ENCODE measurements at regions not wholly inside any gene's neighbourhood (a gene's known extent, or its start where the extent isn't known, plus 50 kb on each side); places are given as distances from the start of the nearest gene placed in this dataset.
A peak's percentile ranks its signal among the peaks of the same experiment; 100 is the strongest.

- DNase-seq (ENCODE audit: low read depth) = no peak
Observed at GRCh38 chr1:82279241-82279640, 478.5 kb downstream of the ADGRL2 start.

- DNase-seq (ENCODE audit: low read depth) = no peak
Observed at GRCh38 chr1:82273816-82274215, 473.1 kb downstream of the ADGRL2 start.

- DNase-seq (ENCODE audit: low read depth) = no peak
Observed at GRCh38 chr1:82269431-82269830, 468.7 kb downstream of the ADGRL2 start.

- no peak for DNase-seq (ENCODE audit: low read depth)
Observed at GRCh38 chr1:82268826-82269225, 468.1 kb downstream of the ADGRL2 start.

GRCh38 chr1:82266351-82266750 is 465.6 kb downstream of the ADGRL2 start:
- DNase-seq (ENCODE audit: low read depth) = no peak

GRCh38 chr1:82265436-82265835 is 464.7 kb downstream of the ADGRL2 start:
- no peak for DNase-seq (ENCODE audit: low read depth)

GRCh38 chr1:82264802-82265201 is 464.1 kb downstream of the ADGRL2 start:
- no peak for DNase-seq (ENCODE audit: low read depth)

- DNase-seq (ENCODE audit: low read depth) = no peak
Observed at GRCh38 chr1:82263396-82263795, 462.7 kb downstream of the ADGRL2 start.

- DNase-seq (ENCODE audit: low read depth) = no peak
Observed at GRCh38 chr1:82260666-82261065, 459.9 kb downstream of the ADGRL2 start.

- no peak for DNase-seq (ENCODE audit: low read depth)
Observed at GRCh38 chr1:82260051-82260450, 459.3 kb downstream of the ADGRL2 start.

- no peak for DNase-seq (ENCODE audit: low read depth)
Observed at GRCh38 chr1:82258887-82259286, 458.2 kb downstream of the ADGRL2 start.

GRCh38 chr1:82246050-82246449 is 445.3 kb downstream of the ADGRL2 start:
- no peak for DNase-seq (ENCODE audit: low read depth)

- DNase-seq (ENCODE audit: low read depth) = no peak
Observed at GRCh38 chr1:82245345-82246014, 444.7 kb downstream of the ADGRL2 start.

- DNase-seq (ENCODE audit: low read depth) = no peak
Observed at GRCh38 chr1:82240571-82240970, 439.8 kb downstream of the ADGRL2 start.

GRCh38 chr1:82230667-82231066 is 429.9 kb downstream of the ADGRL2 start:
- no peak for DNase-seq (ENCODE audit: low read depth)

- DNase-seq (ENCODE audit: low read depth) = no peak
Observed at GRCh38 chr1:82227306-82228095, 426.8 kb downstream of the ADGRL2 start.

- DNase-seq (ENCODE audit: low read depth) = no peak
Observed at GRCh38 chr1:82226186-82226505, 425.4 kb downstream of the ADGRL2 start.

GRCh38 chr1:82225421-82226185 is 424.9 kb downstream of the ADGRL2 start:
- peak; percentile 0 for DNase-seq (ENCODE audit: low read depth)

- DNase-seq (ENCODE audit: low read depth) = no peak
Observed at GRCh38 chr1:82223091-82223490, 422.4 kb downstream of the ADGRL2 start.

- no peak for DNase-seq (ENCODE audit: low read depth)
Observed at GRCh38 chr1:82221721-82222120, 421.0 kb downstream of the ADGRL2 start.

GRCh38 chr1:82220754-82221153 is 420.0 kb downstream of the ADGRL2 start:
- DNase-seq (ENCODE audit: low read depth) = no peak

GRCh38 chr1:82219841-82220240 is 419.1 kb downstream of the ADGRL2 start:
- DNase-seq (ENCODE audit: low read depth) = no peak

- no peak for DNase-seq (ENCODE audit: low read depth)
Observed at GRCh38 chr1:82218846-82219245, 418.1 kb downstream of the ADGRL2 start.
